ENCODE measurements at regions not wholly inside any gene's neighbourhood (a gene's known extent, or its start where the extent isn't known, plus 50 kb on each side); places are given as distances from the start of the nearest gene placed in this dataset.
A peak's percentile ranks its signal among the peaks of the same experiment; 100 is the strongest.

DNA sequence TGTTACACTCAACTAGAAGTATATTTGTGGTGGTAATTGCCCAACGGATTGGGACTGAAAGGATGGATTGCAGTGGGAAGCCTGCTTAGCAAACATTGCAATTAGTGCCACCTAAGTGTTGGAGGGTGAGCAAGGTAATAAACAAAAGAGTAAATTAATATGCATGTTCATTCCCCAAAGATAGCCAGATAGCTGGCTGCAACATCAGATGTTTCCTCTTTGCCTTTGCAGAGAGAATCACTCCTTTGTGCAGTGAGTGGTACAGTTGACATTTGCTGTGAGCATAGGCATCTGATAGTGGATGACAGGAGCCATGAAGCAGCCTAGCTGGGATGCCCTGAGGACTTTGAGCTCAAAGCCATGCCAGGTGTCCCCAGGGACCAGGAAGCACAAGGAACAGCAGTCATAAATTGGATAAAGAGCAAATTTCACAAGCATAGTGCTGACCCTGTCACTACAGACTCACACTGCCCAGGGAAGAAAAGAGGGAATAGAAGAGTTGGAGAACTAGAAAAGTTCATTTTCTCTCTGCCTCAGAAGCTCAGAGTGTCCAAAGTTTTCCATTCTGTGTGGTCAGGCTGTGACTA, 336.1 kb upstream of the SLC30A5 start:
- ChIA-PET POLR2A (no interaction called here), CTCF (no interaction called here)
- Histone ChIP-seq H3K27ac (ENCODE audit: insufficient read depth in 1 of 2, low read depth in 1 of 2, low read length in 2 of 2, poor library complexity in 1 of 2, severe bottlenecking in 2 of 2) (no peak overlapping the region), H3K9me3 (ENCODE audit: control extremely low read depth in 1 of 5, control insufficient read depth in 4 of 5, insufficient read depth in 2 of 5, low read depth in 1 of 5, low read length in 4 of 5) (no peaks in the 10 kb centered on the region), H3K4me1 (ENCODE audit: control extremely low read depth in 1 of 4, control insufficient read depth in 4 of 4, insufficient read depth in 4 of 4, low read length in 3 of 4) (peaks cover 0 to 14% (median 5%) of the 10 kb centered on the region in 4 experiments), H3K4me3 (ENCODE audit: control insufficient read depth in 1 of 7, extremely low read depth in 1 of 7, insufficient read depth in 4 of 7, low read depth in 2 of 7, low read length in 6 of 7) (no peak overlapping the region), H3K36me3 (ENCODE audit: control insufficient read depth in 4 of 4, insufficient read depth in 4 of 4, low read length in 3 of 4) (no peaks in the 10 kb centered on the region), H3K27me3 (replicated peaks in 2 of 5; ENCODE audit: control insufficient read depth in 4 of 5, insufficient read depth in 5 of 5, low read length in 4 of 5) (no peaks in the 10 kb centered on the region)
- WGBS (ENCODE audit: insufficient coverage): 100% methylated on average over 1 of the region's 1 CpG
- DNase-seq: peak in 2 of 3 donors; percentile 23 to 34

- Histone ChIP-seq H3K27me3 (replicated peaks in 2 of 5; ENCODE audit: control insufficient read depth in 4 of 5, insufficient read depth in 5 of 5, low read length in 4 of 5) (no peaks in the 10 kb centered on the region), H3K9me3 (ENCODE audit: control extremely low read depth in 1 of 5, control insufficient read depth in 4 of 5, insufficient read depth in 2 of 5, low read depth in 1 of 5, low read length in 4 of 5) (no peaks in the 10 kb centered on the region), H3K27ac (ENCODE audit: insufficient read depth in 1 of 2, low read depth in 1 of 2, low read length in 2 of 2, poor library complexity in 1 of 2, severe bottlenecking in 2 of 2) (no peak overlapping the region), H3K36me3 (ENCODE audit: control insufficient read depth in 4 of 4, insufficient read depth in 4 of 4, low read length in 3 of 4) (no peaks in the 10 kb centered on the region), H3K4me1 (ENCODE audit: control extremely low read depth in 1 of 4, control insufficient read depth in 4 of 4, insufficient read depth in 4 of 4, low read length in 3 of 4) (peaks cover 0 to 14% (median 5%) of the 10 kb centered on the region in 4 experiments), H3K4me3 (ENCODE audit: control insufficient read depth in 1 of 7, extremely low read depth in 1 of 7, insufficient read depth in 4 of 7, low read depth in 2 of 7, low read length in 6 of 7) (no peak overlapping the region)
- ChIA-PET CTCF (no interaction called here), POLR2A (no interaction called here)
- 94% methylated on average over 3 of the region's 5 CpGs for WGBS (ENCODE audit: insufficient coverage)
- no peak for DNase-seq
Measured at GRCh38 chr5:68759593-68759992, 334.2 kb upstream of the SLC30A5 start.

DNA sequence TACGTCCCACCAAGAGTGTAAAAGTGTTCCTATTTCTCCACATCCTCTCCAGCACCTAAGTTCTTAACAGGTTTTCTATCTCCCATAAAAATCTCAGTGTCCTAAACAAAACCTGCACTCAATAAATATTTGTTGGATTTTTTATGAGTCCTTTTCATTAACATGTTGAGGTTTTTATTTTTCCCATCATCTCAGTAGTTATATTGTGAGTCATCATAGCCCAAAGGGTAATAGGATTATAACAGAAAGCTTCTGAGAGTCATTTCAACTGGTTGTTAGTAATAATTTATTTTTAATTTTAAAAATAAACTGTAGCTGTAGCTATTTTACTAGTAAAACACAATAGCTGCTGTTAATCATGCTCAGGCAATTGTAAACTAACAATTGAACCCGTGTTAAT, 331.6 kb upstream of the SLC30A5 start:
- no peaks in the 10 kb centered on the region for H3K36me3 ChIP-seq (ENCODE audit: control insufficient read depth in 4 of 4, insufficient read depth in 4 of 4, low read length in 3 of 4)

DNA sequence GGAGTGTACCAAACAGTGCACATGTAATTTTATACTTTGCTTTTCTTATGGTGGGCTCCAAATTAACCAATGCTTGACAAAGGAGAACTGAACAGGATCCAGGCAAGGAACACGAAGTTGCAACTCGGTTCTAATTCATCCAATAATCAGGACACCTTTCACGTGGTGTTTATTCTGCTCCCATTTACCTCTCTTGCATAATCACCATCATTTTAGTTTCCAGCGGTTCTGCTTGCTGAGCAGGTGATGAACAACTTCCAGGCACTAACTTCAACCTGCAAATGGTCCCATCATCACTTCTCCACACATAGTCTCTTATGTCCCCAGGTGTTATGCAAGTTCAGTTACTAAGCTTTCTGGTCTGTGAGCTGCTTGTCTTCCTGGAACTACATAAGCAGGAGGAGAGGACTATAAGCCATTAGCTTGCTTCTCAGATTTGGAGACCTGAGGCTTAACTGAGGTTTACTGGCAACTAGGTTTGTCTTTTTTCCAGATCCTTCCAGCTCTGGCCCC, 326.8 kb upstream of the SLC30A5 start:
- Histone ChIP-seq H3K4me3 (ENCODE audit: control insufficient read depth in 1 of 7, extremely low read depth in 1 of 7, insufficient read depth in 4 of 7, low read depth in 2 of 7, low read length in 6 of 7) (no peak overlapping the region), H3K4me1 (ENCODE audit: control extremely low read depth in 1 of 4, control insufficient read depth in 4 of 4, insufficient read depth in 4 of 4, low read length in 3 of 4) (no peaks in the 10 kb centered on the region), H3K36me3 (ENCODE audit: control insufficient read depth in 4 of 4, insufficient read depth in 4 of 4, low read length in 3 of 4) (no peaks in the 10 kb centered on the region), H3K27ac (ENCODE audit: insufficient read depth in 1 of 2, low read depth in 1 of 2, low read length in 2 of 2, poor library complexity in 1 of 2, severe bottlenecking in 2 of 2) (no peak overlapping the region), H3K9me3 (ENCODE audit: control extremely low read depth in 1 of 5, control insufficient read depth in 4 of 5, insufficient read depth in 2 of 5, low read depth in 1 of 5, low read length in 4 of 5) (no peaks in the 10 kb centered on the region), H3K27me3 (replicated peaks in 2 of 5; ENCODE audit: control insufficient read depth in 4 of 5, insufficient read depth in 5 of 5, low read length in 4 of 5) (peaks cover 0 to 5% (median 0%) of the 10 kb centered on the region in 5 experiments)
- no peak for DNase-seq
- ChIA-PET POLR2A (no interaction called here), CTCF (no interaction called here)
- 97% methylated on average over 4 of the region's 4 CpGs for WGBS (ENCODE audit: insufficient coverage)

More for the DNA sequence above, 331.6 kb upstream of the SLC30A5 start:
- ChIA-PET CTCF (no interaction called here), POLR2A (interaction anchor here (0.5 kb wide), 1 partner anchor 43 kb away, joined by 3 read pairs; no protein-coding TSS in a partner anchor)
- H3K27ac ChIP-seq (ENCODE audit: insufficient read depth in 1 of 2, low read depth in 1 of 2, low read length in 2 of 2, poor library complexity in 1 of 2, severe bottlenecking in 2 of 2): no peak overlapping the region
- H3K4me1 ChIP-seq (ENCODE audit: control extremely low read depth in 1 of 4, control insufficient read depth in 4 of 4, insufficient read depth in 4 of 4, low read length in 3 of 4): peaks cover 0 to 9% (median 5%) of the 10 kb centered on the region in 4 experiments
- H3K4me3 ChIP-seq (ENCODE audit: control insufficient read depth in 1 of 7, extremely low read depth in 1 of 7, insufficient read depth in 4 of 7, low read depth in 2 of 7, low read length in 6 of 7): no peak overlapping the region
- no peak for DNase-seq
- 95% methylated on average over 2 of the region's 2 CpGs for WGBS (ENCODE audit: insufficient coverage)
- no peaks in the 10 kb centered on the region for H3K9me3 ChIP-seq (ENCODE audit: control extremely low read depth in 1 of 5, control insufficient read depth in 4 of 5, insufficient read depth in 2 of 5, low read depth in 1 of 5, low read length in 4 of 5)
- no peaks in the 10 kb centered on the region for H3K27me3 ChIP-seq (replicated peaks in 2 of 5; ENCODE audit: control insufficient read depth in 4 of 5, insufficient read depth in 5 of 5, low read length in 4 of 5)

DNA sequence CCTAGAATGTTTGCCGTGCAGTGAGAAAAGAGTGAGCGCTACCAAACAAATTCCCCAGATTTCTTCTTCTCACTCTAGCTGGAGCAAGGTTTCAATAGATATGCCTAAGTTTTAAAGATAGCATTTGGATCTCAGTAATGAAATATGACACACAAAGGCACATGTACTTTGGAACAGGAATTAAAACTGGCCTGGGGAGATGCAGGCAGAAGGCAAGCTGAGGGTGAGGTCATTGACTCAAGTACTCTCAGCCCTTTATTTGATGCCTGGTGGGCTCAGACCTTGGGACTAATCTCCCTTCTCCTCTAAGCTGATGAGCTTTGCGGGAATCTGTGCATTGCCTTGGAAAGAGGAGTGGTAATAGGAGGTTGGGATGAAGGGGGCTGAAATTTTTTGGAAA, 323.3 kb upstream of the SLC30A5 start:
- Histone ChIP-seq H3K4me3 (ENCODE audit: control insufficient read depth in 1 of 7, extremely low read depth in 1 of 7, insufficient read depth in 4 of 7, low read depth in 2 of 7, low read length in 6 of 7) (no peak overlapping the region), H3K9me3 (ENCODE audit: control extremely low read depth in 1 of 5, control insufficient read depth in 4 of 5, insufficient read depth in 2 of 5, low read depth in 1 of 5, low read length in 4 of 5) (no peaks in the 10 kb centered on the region), H3K4me1 (ENCODE audit: control extremely low read depth in 1 of 4, control insufficient read depth in 4 of 4, insufficient read depth in 4 of 4, low read length in 3 of 4) (no peaks in the 10 kb centered on the region), H3K36me3 (ENCODE audit: control insufficient read depth in 4 of 4, insufficient read depth in 4 of 4, low read length in 3 of 4) (no peaks in the 10 kb centered on the region), H3K27ac (ENCODE audit: insufficient read depth in 1 of 2, low read depth in 1 of 2, low read length in 2 of 2, poor library complexity in 1 of 2, severe bottlenecking in 2 of 2) (no peak overlapping the region), H3K27me3 (replicated peaks in 2 of 5; ENCODE audit: control insufficient read depth in 4 of 5, insufficient read depth in 5 of 5, low read length in 4 of 5) (peaks cover 0 to 5% (median 0%) of the 10 kb centered on the region in 5 experiments)
- ChIA-PET CTCF (no interaction called here), POLR2A (no interaction called here)
- DNase-seq: no peak
- 89% methylated on average over 1 of the region's 3 CpGs for WGBS (ENCODE audit: insufficient coverage)

DNA sequence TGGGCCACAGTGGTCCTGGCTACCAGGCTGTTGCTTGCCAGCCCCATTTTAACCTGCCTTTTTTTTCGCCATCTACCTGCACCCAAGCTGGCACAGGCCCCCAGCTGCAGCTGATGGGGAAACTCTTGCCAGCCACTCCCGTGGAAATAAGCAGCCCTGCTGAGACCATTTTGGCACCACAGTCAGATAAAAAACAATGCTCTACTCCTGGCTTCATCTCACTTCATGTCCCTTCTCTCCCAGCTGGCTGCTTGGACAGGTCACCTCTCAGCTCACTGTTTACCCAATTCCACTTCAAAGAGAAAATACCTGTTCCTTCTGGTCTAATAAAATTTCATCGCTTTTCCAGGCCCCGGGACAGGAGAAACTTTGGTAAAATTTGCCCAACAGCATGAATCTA, 322.6 kb upstream of the SLC30A5 start:
- no peak overlapping the region for H3K27ac ChIP-seq (ENCODE audit: insufficient read depth in 1 of 2, low read depth in 1 of 2, low read length in 2 of 2, poor library complexity in 1 of 2, severe bottlenecking in 2 of 2)
- no peaks in the 10 kb centered on the region for H3K9me3 ChIP-seq (ENCODE audit: control extremely low read depth in 1 of 5, control insufficient read depth in 4 of 5, insufficient read depth in 2 of 5, low read depth in 1 of 5, low read length in 4 of 5)
- no peaks in the 10 kb centered on the region for H3K4me1 ChIP-seq (ENCODE audit: control extremely low read depth in 1 of 4, control insufficient read depth in 4 of 4, insufficient read depth in 4 of 4, low read length in 3 of 4)
- CTCF ChIA-PET: no interaction called here
- H3K36me3 ChIP-seq (ENCODE audit: control insufficient read depth in 4 of 4, insufficient read depth in 4 of 4, low read length in 3 of 4): no peaks in the 10 kb centered on the region
- H3K4me3 ChIP-seq (ENCODE audit: control insufficient read depth in 1 of 7, extremely low read depth in 1 of 7, insufficient read depth in 4 of 7, low read depth in 2 of 7, low read length in 6 of 7): no peak overlapping the region
- 95% methylated on average over 4 of the region's 4 CpGs for WGBS (ENCODE audit: insufficient coverage)
- H3K27me3 ChIP-seq (replicated peaks in 2 of 5; ENCODE audit: control insufficient read depth in 4 of 5, insufficient read depth in 5 of 5, low read length in 4 of 5): peaks cover 0 to 5% (median 0%) of the 10 kb centered on the region in 5 experiments
- no peak for DNase-seq
- POLR2A ChIA-PET: no interaction called here

- no peak for DNase-seq
- no peaks in the 10 kb centered on the region for H3K4me1 ChIP-seq (ENCODE audit: control extremely low read depth in 1 of 4, control insufficient read depth in 4 of 4, insufficient read depth in 4 of 4, low read length in 3 of 4)
- H3K27ac ChIP-seq (ENCODE audit: insufficient read depth in 1 of 2, low read depth in 1 of 2, low read length in 2 of 2, poor library complexity in 1 of 2, severe bottlenecking in 2 of 2): no peak overlapping the region
- POLR2A ChIA-PET: no interaction called here
- no peaks in the 10 kb centered on the region for H3K36me3 ChIP-seq (ENCODE audit: control insufficient read depth in 4 of 4, insufficient read depth in 4 of 4, low read length in 3 of 4)
- 80% methylated on average over 2 of the region's 3 CpGs for WGBS (ENCODE audit: insufficient coverage)
- CTCF ChIA-PET: no interaction called here
- no peak overlapping the region for H3K4me3 ChIP-seq (ENCODE audit: control insufficient read depth in 1 of 7, extremely low read depth in 1 of 7, insufficient read depth in 4 of 7, low read depth in 2 of 7, low read length in 6 of 7)
- H3K27me3 ChIP-seq (replicated peaks in 2 of 5; ENCODE audit: control insufficient read depth in 4 of 5, insufficient read depth in 5 of 5, low read length in 4 of 5): peaks cover 0 to 5% (median 0%) of the 10 kb centered on the region in 5 experiments
- H3K9me3 ChIP-seq (ENCODE audit: control extremely low read depth in 1 of 5, control insufficient read depth in 4 of 5, insufficient read depth in 2 of 5, low read depth in 1 of 5, low read length in 4 of 5): no peaks in the 10 kb centered on the region
Measured at GRCh38 chr5:68771732-68772131, 322.1 kb upstream of the SLC30A5 start.

Data from common myeloid progenitor, CD34-positive (primary cell).